Choroid plexus epithelial cell (primary cell): ENCODE measurements at regions not wholly inside any gene's neighbourhood (a gene's known extent, or its start where the extent isn't known, plus 50 kb on each side); places are given as distances from the start of the nearest gene placed in this dataset.

Experiments
- DNase-seq: peaks from one replicate; pipeline ENCODE4 v3.0.0-alpha.2; 2010; ENCODE audit warnings: low read depth
- H3K4me3 ChIP-seq: 2 replicates; pipeline ENCODE4 v1.5.1; 2011; ENCODE audit warnings: low read depth, mild to moderate bottlenecking, control low read depth, low read length, moderate library complexity
- TF ChIP-seq, protein P1 (sequence below): conservative IDR thresholded peaks from 2 replicates; pipeline ENCODE4 v1.5.1; 2011; ENCODE audit warnings: low read depth, mild to moderate bottlenecking, control low read depth, inconsistent platforms, low read length, moderate library complexity

- no peak overlapping the region for H3K4me3 ChIP-seq
These were observed 69.2 kb downstream of the LYZL2 start for GRCh38 chr10:30560326-30560725.

GRCh38 chr10:30559180-30559579, 70.4 kb downstream of the LYZL2 start:
- TF ChIP-seq, protein P1, sequence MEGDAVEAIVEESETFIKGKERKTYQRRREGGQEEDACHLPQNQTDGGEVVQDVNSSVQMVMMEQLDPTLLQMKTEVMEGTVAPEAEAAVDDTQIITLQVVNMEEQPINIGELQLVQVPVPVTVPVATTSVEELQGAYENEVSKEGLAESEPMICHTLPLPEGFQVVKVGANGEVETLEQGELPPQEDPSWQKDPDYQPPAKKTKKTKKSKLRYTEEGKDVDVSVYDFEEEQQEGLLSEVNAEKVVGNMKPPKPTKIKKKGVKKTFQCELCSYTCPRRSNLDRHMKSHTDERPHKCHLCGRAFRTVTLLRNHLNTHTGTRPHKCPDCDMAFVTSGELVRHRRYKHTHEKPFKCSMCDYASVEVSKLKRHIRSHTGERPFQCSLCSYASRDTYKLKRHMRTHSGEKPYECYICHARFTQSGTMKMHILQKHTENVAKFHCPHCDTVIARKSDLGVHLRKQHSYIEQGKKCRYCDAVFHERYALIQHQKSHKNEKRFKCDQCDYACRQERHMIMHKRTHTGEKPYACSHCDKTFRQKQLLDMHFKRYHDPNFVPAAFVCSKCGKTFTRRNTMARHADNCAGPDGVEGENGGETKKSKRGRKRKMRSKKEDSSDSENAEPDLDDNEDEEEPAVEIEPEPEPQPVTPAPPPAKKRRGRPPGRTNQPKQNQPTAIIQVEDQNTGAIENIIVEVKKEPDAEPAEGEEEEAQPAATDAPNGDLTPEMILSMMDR = no peak
- DNase-seq = no peak
- no peak overlapping the region for H3K4me3 ChIP-seq

More at GRCh38 chr10:30560326-30560725, 69.2 kb downstream of the LYZL2 start:
- TF ChIP-seq, protein P1 = no peak
- DNase-seq = no peak

GRCh38 chr10:30558411-30558810, 71.1 kb downstream of the LYZL2 start:
- H3K4me3 ChIP-seq = no peak overlapping the region
- TF ChIP-seq, protein P1 = no peak
- DNase-seq = no peak

DNA sequence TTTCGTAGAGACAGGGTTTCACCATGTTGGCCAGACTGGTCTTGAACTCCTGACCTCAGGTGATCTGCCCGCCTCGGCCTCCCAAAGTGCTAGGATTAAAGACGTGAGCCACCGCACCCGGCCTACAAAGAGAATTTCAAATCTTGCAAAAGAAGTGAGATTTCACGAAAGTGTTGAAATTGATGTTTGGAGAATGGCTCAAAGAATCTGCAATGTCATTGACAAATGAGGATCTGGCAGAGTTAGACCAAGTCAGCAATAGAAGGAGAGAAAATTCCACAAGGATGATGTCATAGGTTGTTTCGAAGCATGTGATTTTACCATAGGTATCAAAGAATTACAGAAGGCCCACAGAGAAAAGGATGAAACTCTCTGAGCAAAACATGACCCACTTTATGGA, 71.7 kb downstream of the LYZL2 start:
- no peak overlapping the region for H3K4me3 ChIP-seq
- DNase-seq = peak; percentile 87
- TF ChIP-seq, protein P1 = no peak

- TF ChIP-seq, protein P1 = no peak
- H3K4me3 ChIP-seq = no peak overlapping the region
- DNase-seq = peak; percentile 16
These were observed 73.4 kb downstream of the LYZL2 start for GRCh38 chr10:30556189-30556588.

DNA sequence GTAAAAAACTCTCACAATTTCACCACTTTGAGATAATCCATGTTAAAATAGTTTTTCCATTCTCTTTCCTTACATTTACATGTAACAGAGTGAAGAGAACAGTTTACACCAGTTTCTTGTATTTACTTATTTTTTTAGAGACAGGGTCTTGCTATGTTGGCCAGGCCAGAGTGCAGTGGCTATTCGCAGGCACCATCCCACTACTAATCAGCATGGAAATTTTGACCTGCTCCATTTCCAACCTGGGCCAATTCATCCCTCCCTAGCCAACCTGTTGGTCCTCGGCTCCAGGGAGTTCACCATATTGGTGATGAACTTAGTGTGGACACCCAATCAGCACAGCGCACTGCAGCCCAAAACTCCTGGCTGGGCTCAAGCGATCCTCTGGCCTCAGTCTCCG, 74.1 kb downstream of the LYZL2 start:
- TF ChIP-seq, protein P1 = no peak
- H3K4me3 ChIP-seq = no peak overlapping the region

DNA sequence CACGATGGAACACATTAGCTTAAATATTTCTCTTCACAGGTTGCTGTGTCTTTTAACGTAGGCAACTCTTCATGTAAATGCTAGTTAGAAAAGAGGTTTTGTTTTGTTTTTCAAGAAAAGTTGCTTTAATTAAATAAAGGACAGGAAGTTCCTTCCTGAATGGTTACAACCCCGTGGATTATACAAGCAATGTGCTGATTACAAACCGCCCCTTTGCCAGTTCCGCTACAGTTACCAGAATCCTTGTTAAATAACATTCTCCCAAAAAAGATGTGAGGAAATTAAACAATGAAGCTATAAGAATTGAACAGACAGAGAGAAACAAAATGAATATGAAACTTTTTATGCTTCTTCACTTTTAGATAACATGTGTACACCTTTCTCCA, 75.1 kb downstream of the LYZL2 start:
- peak; percentile 8 for DNase-seq
- TF ChIP-seq, protein P1 = no peak
- no peak overlapping the region for H3K4me3 ChIP-seq

More for the DNA sequence above, 74.1 kb downstream of the LYZL2 start:
- no peak for DNase-seq
